KMS-11 (cell line): ENCODE measurements at regions not wholly inside any gene's neighbourhood (a gene's known extent, or its start where the extent isn't known, plus 50 kb on each side); places are given as distances from the start of the nearest gene placed in this dataset.

Experiments
- H2AFZ ChIP-seq: fragments of 200-600 bp; sonication (generic); 2 replicates; pipeline ENCODE4 v1.6.1; 2016; ENCODE audit warnings: antibody characterized with exemption, mixed run types, low read depth
- H3K27ac ChIP-seq: fragments of 200-600 bp; sonication (generic); 2 replicates; pipeline ENCODE4 v1.6.1; 2016; ENCODE audit warnings: mild to moderate bottlenecking, mixed run types
- H3K27me3 ChIP-seq: fragments of 200-600 bp; sonication (generic); 2 replicates; pipeline ENCODE4 v1.6.1; 2017; ENCODE audit warnings: mild to moderate bottlenecking, low read depth, mixed run types, moderate library complexity; ENCODE audit not compliant: insufficient read depth
- H3K36me3 ChIP-seq: fragments of 200-600 bp; sonication (generic); 2 replicates; pipeline ENCODE4 v1.6.1; 2017; ENCODE audit warnings: mild to moderate bottlenecking, mixed run types; ENCODE audit not compliant: insufficient read depth
- H3K4me1 ChIP-seq: fragments of 200-600 bp; sonication (generic); 2 replicates; pipeline ENCODE4 v1.6.1; 2016; ENCODE audit warnings: mild to moderate bottlenecking, low read depth, mixed run types; ENCODE audit not compliant: poor library complexity, severe bottlenecking
- H3K4me2 ChIP-seq: fragments of 200-600 bp; sonication (generic); 2 replicates; pipeline ENCODE4 v1.7.0; 2016; ENCODE audit warnings: mild to moderate bottlenecking, mixed run types
- H3K4me3 ChIP-seq: fragments of 200-600 bp; sonication (generic); IDR thresholded peaks from 2 replicates; pipeline ENCODE4 v1.6.1; 2017; ENCODE audit warnings: low read depth, low read length, mixed read lengths; ENCODE audit not compliant: insufficient read depth
- H3K79me2 ChIP-seq: fragments of 200-600 bp; sonication (generic); 2 replicates; pipeline ENCODE4 v1.6.1; 2016; ENCODE audit warnings: low read depth, mixed run types; ENCODE audit not compliant: insufficient read depth
- H3K9ac ChIP-seq: fragments of 200-600 bp; sonication (generic); 2 replicates; pipeline ENCODE4 v1.6.1; 2016; ENCODE audit warnings: mild to moderate bottlenecking, mixed run types
- H4K20me1 ChIP-seq: fragments of 200-600 bp; sonication (generic); 2 replicates; pipeline ENCODE4 v1.6.1; 2016; ENCODE audit warnings: mild to moderate bottlenecking, mixed run types; ENCODE audit not compliant: insufficient read depth
- TF ChIP-seq, protein P1 (sequence below): fragments of 200-600 bp; sonication (generic); conservative IDR thresholded peaks from 2 replicates; pipeline ENCODE4 v1.6.1; 2017; ENCODE audit warnings: low read depth, mild to moderate bottlenecking, antibody characterized with exemption, low read length, moderate library complexity, mixed read lengths

GRCh38 chr17:72187556-72187955 lies 66.7 kb downstream of the SOX9 start:
- Histone ChIP-seq H4K20me1 (no peaks in the 10 kb centered on the region), H3K4me1 (no peaks in the 10 kb centered on the region), H3K4me3 (no peak overlapping the region), H3K79me2 (no peaks in the 10 kb centered on the region), H3K9ac (no peak overlapping the region), H3K36me3 (no peaks in the 10 kb centered on the region), H3K27me3 (no peaks in the 10 kb centered on the region), H3K27ac (no peak overlapping the region), H3K4me2 (no peak overlapping the region), H2AFZ (no peak overlapping the region)
- TF ChIP-seq, protein P1, sequence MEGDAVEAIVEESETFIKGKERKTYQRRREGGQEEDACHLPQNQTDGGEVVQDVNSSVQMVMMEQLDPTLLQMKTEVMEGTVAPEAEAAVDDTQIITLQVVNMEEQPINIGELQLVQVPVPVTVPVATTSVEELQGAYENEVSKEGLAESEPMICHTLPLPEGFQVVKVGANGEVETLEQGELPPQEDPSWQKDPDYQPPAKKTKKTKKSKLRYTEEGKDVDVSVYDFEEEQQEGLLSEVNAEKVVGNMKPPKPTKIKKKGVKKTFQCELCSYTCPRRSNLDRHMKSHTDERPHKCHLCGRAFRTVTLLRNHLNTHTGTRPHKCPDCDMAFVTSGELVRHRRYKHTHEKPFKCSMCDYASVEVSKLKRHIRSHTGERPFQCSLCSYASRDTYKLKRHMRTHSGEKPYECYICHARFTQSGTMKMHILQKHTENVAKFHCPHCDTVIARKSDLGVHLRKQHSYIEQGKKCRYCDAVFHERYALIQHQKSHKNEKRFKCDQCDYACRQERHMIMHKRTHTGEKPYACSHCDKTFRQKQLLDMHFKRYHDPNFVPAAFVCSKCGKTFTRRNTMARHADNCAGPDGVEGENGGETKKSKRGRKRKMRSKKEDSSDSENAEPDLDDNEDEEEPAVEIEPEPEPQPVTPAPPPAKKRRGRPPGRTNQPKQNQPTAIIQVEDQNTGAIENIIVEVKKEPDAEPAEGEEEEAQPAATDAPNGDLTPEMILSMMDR = no peak

DNA sequence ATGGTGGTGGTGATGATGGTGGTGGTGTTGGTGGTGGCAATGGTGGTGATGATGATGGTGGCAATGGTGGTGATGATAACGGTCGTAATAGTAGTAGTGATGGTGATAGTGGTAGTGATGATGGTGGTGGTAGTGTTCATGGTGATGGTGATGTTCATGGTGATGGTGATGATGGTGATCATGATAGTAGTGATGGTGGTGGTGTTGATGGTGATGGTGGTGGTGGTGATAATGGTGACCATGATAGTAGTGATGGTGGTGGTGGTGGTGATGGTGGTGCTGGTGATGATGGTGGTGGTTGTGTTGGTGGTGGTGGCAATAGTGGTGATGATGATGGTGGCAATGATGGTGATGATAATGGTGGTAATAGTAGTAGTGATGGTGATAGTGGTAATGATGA lies 68.0 kb downstream of the SOX9 start:
- Histone ChIP-seq H3K27me3 (no peaks in the 10 kb centered on the region), H3K9ac (no peak overlapping the region), H3K4me2 (no peak overlapping the region), H2AFZ (no peak overlapping the region), H3K27ac (no peak overlapping the region), H3K36me3 (no peaks in the 10 kb centered on the region), H3K4me3 (no peak overlapping the region), H3K4me1 (no peaks in the 10 kb centered on the region), H4K20me1 (no peaks in the 10 kb centered on the region), H3K79me2 (no peaks in the 10 kb centered on the region)
- TF ChIP-seq, protein P1 = no peak

- no peaks in the 10 kb centered on the region for H3K4me1 ChIP-seq
- H4K20me1 ChIP-seq = no peaks in the 10 kb centered on the region
- H3K27me3 ChIP-seq = no peaks in the 10 kb centered on the region
- no peak overlapping the region for H3K9ac ChIP-seq
- H3K4me3 ChIP-seq = no peak overlapping the region
- H3K36me3 ChIP-seq = no peaks in the 10 kb centered on the region
- H2AFZ ChIP-seq = no peak overlapping the region
- no peak overlapping the region for H3K4me2 ChIP-seq
- H3K79me2 ChIP-seq = no peaks in the 10 kb centered on the region
- H3K27ac ChIP-seq = no peak overlapping the region
- TF ChIP-seq, protein P1 = no peak
Measured at GRCh38 chr17:72189768-72190593, 69.2 kb downstream of the SOX9 start.

DNA sequence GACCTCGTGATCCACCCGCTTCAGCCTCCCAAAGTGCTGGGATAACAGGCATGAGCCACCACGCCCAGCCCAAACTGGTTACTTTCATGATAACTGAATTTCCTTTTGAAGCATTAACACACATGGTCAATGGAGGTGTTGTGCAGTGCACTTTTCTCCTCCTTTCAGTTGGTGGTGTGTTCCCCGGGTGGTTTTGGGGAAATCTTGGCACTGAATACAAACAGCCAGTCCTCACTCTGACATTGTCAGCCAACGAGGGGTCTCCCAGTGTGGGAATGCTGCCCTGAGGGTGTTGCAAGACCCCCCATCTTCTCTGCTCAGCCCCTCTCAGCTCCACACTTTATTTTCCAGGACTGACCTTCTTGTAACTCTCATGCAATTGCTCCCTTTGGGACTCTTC lies 70.5 kb downstream of the SOX9 start:
- H3K4me2 ChIP-seq = no peak overlapping the region
- no peaks in the 10 kb centered on the region for H4K20me1 ChIP-seq
- H3K4me1 ChIP-seq = no peaks in the 10 kb centered on the region
- H3K79me2 ChIP-seq = no peaks in the 10 kb centered on the region
- no peaks in the 10 kb centered on the region for H3K27me3 ChIP-seq
- H3K36me3 ChIP-seq = no peaks in the 10 kb centered on the region
- no peak overlapping the region for H2AFZ ChIP-seq
- no peak overlapping the region for H3K9ac ChIP-seq
- H3K4me3 ChIP-seq = no peak overlapping the region
- TF ChIP-seq, protein P1 = no peak
- H3K27ac ChIP-seq = no peak overlapping the region
